Neutrophil (primary cell): ENCODE measurements at regions not wholly inside any gene's neighbourhood (a gene's known extent, or its start where the extent isn't known, plus 50 kb on each side); places are given as distances from the start of the nearest gene placed in this dataset.

ENCODE experiments used
- H3K27ac ChIP-seq: fragments of 200-600 bp; sonication (generic); 2 replicates; pipeline ENCODE4 v1.5.1; 2016; ENCODE audit warnings: mild to moderate bottlenecking, moderate library complexity
- H3K27me3 ChIP-seq: fragments of 200-600 bp; sonication (generic); 2 replicates; pipeline ENCODE4 v1.6.0; 2016; ENCODE audit warnings: mild to moderate bottlenecking
- H3K36me3 ChIP-seq: fragments of 200-600 bp; sonication (generic); 2 replicates; pipeline ENCODE4 v1.5.1; 2017
- H3K4me1 ChIP-seq, 2 experiments: fragments of 200-600 bp in 1 of 2; sonication (generic) in 1 of 2; 1 replicate in 1 of 2; 2 replicates in 1 of 2; pipeline versions ENCODE4 v1.5.1 to v1.6.1; 2013 to 2016; ENCODE audit warnings: low read depth in 1 of 2, low read length in 1 of 2, mild to moderate bottlenecking in 1 of 2, moderate library complexity in 1 of 2; ENCODE audit not compliant: control insufficient read depth in 1 of 2, insufficient read depth in 1 of 2
- H3K4me3 ChIP-seq, 2 experiments: fragments of 200-600 bp in 1 of 2; sonication (generic) in 1 of 2; 1 replicate in 1 of 2; 2 replicates in 1 of 2; pipeline ENCODE4 v1.5.1; 2013 to 2016; ENCODE audit warnings: low read depth in 1 of 2, low read length in 1 of 2, mild to moderate bottlenecking in 1 of 2, moderate library complexity in 1 of 2
- H3K9me3 ChIP-seq: fragments of 200-600 bp; sonication (generic); 2 replicates; pipeline ENCODE4 v1.5.1; 2016
- CTCF ChIP-seq: fragments of 200-600 bp; sonication (generic); IDR thresholded peaks from 2 replicates; pipeline ENCODE4 v1.5.1; 2016; ENCODE audit warnings: antibody characterized with exemption

- Histone ChIP-seq H3K4me1 (no peaks in the 10 kb centered on the region), H3K9me3 (no peaks in the 10 kb centered on the region), H3K27ac (no peak overlapping the region), H3K27me3 (no peaks in the 10 kb centered on the region), H3K36me3 (no peaks in the 10 kb centered on the region), H3K4me3 (no peak overlapping the region)
- no peak for TF ChIP-seq CTCF
Measured at GRCh38 chr11:69394869-69395246, 86.6 kb upstream of the LINC01488 start.

- no peaks in the 10 kb centered on the region for H3K9me3 ChIP-seq
- no peak for TF ChIP-seq CTCF
Measured at GRCh38 chr11:69395287-69395686, 86.2 kb upstream of the LINC01488 start.

GRCh38 chr11:69396051-69396947 is 85.2 kb upstream of the LINC01488 start:
- Histone ChIP-seq H3K36me3 (no peaks in the 10 kb centered on the region), H3K4me1 (peaks cover 0 to 2% of the 10 kb centered on the region in 2 experiments), H3K27ac (no peak overlapping the region), H3K4me3 (no peak overlapping the region), H3K9me3 (no peaks in the 10 kb centered on the region), H3K27me3 (no peaks in the 10 kb centered on the region)
- no peak for TF ChIP-seq CTCF

More at GRCh38 chr11:69395287-69395686, 86.2 kb upstream of the LINC01488 start:
- Histone ChIP-seq H3K36me3 (no peaks in the 10 kb centered on the region), H3K27me3 (no peaks in the 10 kb centered on the region), H3K27ac (no peak overlapping the region), H3K4me3 (no peak overlapping the region), H3K4me1 (no peaks in the 10 kb centered on the region)

- no peak for TF ChIP-seq CTCF
- Histone ChIP-seq H3K4me1 (peaks cover 0 to 5% of the 10 kb centered on the region in 2 experiments), H3K27me3 (no peaks in the 10 kb centered on the region), H3K4me3 (no peak overlapping the region), H3K36me3 (no peaks in the 10 kb centered on the region), H3K9me3 (no peaks in the 10 kb centered on the region), H3K27ac (no peak overlapping the region)
Measured at GRCh38 chr11:69396948-69397307, 84.5 kb upstream of the LINC01488 start.

- Histone ChIP-seq H3K4me3 (no peak overlapping the region), H3K36me3 (no peaks in the 10 kb centered on the region), H3K4me1 (peaks cover 0 to 5% of the 10 kb centered on the region in 2 experiments), H3K27ac (no peak overlapping the region), H3K9me3 (no peaks in the 10 kb centered on the region), H3K27me3 (no peaks in the 10 kb centered on the region)
- no peak for TF ChIP-seq CTCF
Measured at GRCh38 chr11:69397732-69398131, 83.7 kb upstream of the LINC01488 start.
